Fibroblast of lung (primary cell): ENCODE measurements at regions not wholly inside any gene's neighbourhood (a gene's known extent, or its start where the extent isn't known, plus 50 kb on each side); places are given as distances from the start of the nearest gene placed in this dataset.
"Not testable (repeated sequence)": the region's sequence is repeated elsewhere in the genome, so short reads cannot be mapped to it uniquely, and the experiment has no call there.

ENCODE experiments used
- DNase-seq, 2 donors: peaks; one replicate each; pipeline versions ENCODE4 v3.0.0 to v3.0.0-alpha.2; 2010; ENCODE audit warnings: low read depth in 2 of 2
- H2AFZ ChIP-seq: 2 replicates; pipeline ENCODE4 v1.5.1; 2012; ENCODE audit warnings: low read length, control low read depth, inconsistent platforms
- H3K27ac ChIP-seq: 2 replicates; pipeline ENCODE4 v1.5.1; 2011; ENCODE audit warnings: low read length, control low read depth; ENCODE audit not compliant: insufficient read depth
- H3K27me3 ChIP-seq: 2 replicates; pipeline ENCODE4 v1.5.1; 2011; ENCODE audit warnings: mild to moderate bottlenecking, low read length; ENCODE audit not compliant: control insufficient read depth, insufficient read depth
- H3K36me3 ChIP-seq: 2 replicates; pipeline ENCODE4 v1.5.1; 2011; ENCODE audit warnings: low read length; ENCODE audit not compliant: control insufficient read depth, insufficient read depth
- H3K4me1 ChIP-seq: 2 replicates; pipeline ENCODE4 v1.5.1; 2011; ENCODE audit warnings: low read length; ENCODE audit not compliant: control insufficient read depth, insufficient read depth; ENCODE audit errors: extremely low read depth
- H3K4me2 ChIP-seq: 2 replicates; pipeline ENCODE4 v1.5.1; 2011; ENCODE audit warnings: low read length, control low read depth; ENCODE audit not compliant: insufficient read depth; ENCODE audit errors: extremely low read depth
- H3K4me3 ChIP-seq, 4 experiments: fragments of 200-600 bp in 1 of 4; sonication (generic) in 1 of 4; replicated peaks in 1 of 4; 2 replicates each; pipeline ENCODE4 v1.5.1; 2011 to 2016; ENCODE audit warnings: low read length in 4 of 4, low read depth in 3 of 4, mild to moderate bottlenecking in 3 of 4, control low read depth in 2 of 4, inconsistent platforms in 1 of 4, mixed read lengths in 1 of 4; ENCODE audit not compliant: insufficient read depth in 1 of 4; ENCODE audit errors: control extremely low read depth in 1 of 4
- H3K79me2 ChIP-seq: 2 replicates; pipeline ENCODE4 v1.5.1; 2012; ENCODE audit warnings: mild to moderate bottlenecking, low read length, inconsistent platforms; ENCODE audit not compliant: control insufficient read depth, insufficient read depth
- H3K9ac ChIP-seq: 2 replicates; pipeline ENCODE4 v1.5.1; 2011; ENCODE audit warnings: mild to moderate bottlenecking, low read length, control low read depth; ENCODE audit not compliant: insufficient read depth
- H3K9me3 ChIP-seq: 2 replicates; pipeline ENCODE4 v1.5.1; 2012; ENCODE audit warnings: low read depth, low read length; ENCODE audit not compliant: control insufficient read depth, insufficient read depth
- H4K20me1 ChIP-seq: 2 replicates; pipeline ENCODE4 v1.5.1; 2011; ENCODE audit warnings: low read length; ENCODE audit not compliant: control insufficient read depth, insufficient read depth; ENCODE audit errors: extremely low read depth

GRCh38 chr15:44904651-44905340 is 51.7 kb upstream of the TERB2 start:
- DNase-seq, H3K79me2 ChIP-seq, H3K27ac ChIP-seq, H3K4me3 ChIP-seq, H3K36me3 ChIP-seq, H3K27me3 ChIP-seq, H2AFZ ChIP-seq, H3K4me2 ChIP-seq, H3K9ac ChIP-seq, H4K20me1 ChIP-seq, H3K4me1 ChIP-seq, H3K9me3 ChIP-seq: not testable (repeated sequence)
